ENCODE measurements at regions not wholly inside any gene's neighbourhood (a gene's known extent, or its start where the extent isn't known, plus 50 kb on each side); places are given as distances from the start of the nearest gene placed in this dataset.

GRCh38 chr9:88781628-88782391 is 209.5 kb upstream of the S1PR3 start:
- TF ChIP-seq POLR2A (IDR thresholded peaks at IDR 0.05; ENCODE audit: low read depth, low read length) (no peak), POLR2AphosphoS5 (IDR thresholded peaks at IDR 0.05; ENCODE audit: low read depth, low read length) (no peak), TAF1 (IDR thresholded peaks at IDR 0.05; ENCODE audit: borderline replicate concordance, low read depth, low read length) (no peak)
